Thyroid gland (tissue), 4 donors: ENCODE measurements at regions not wholly inside any gene's neighbourhood (a gene's known extent, or its start where the extent isn't known, plus 50 kb on each side); places are given as distances from the start of the nearest gene placed in this dataset.

Experiments
- CTCF ChIP-seq, 6 experiments: fragments of 200-600 bp in 3 of 6; fragments of 450-650 bp in 3 of 6; sonication (generic) in 3 of 6; IDR thresholded peaks; one replicate each; pipeline ENCODE4 v1.5.1; 2016 to 2019; ENCODE audit warnings: antibody characterized with exemption in 6 of 6, mild to moderate bottlenecking in 2 of 6, inconsistent platforms in 1 of 6, moderate library complexity in 1 of 6
- POLR2A ChIP-seq, 2 donors: fragments of 450-650 bp; IDR thresholded peaks; one replicate each; pipeline ENCODE4 v1.6.1; 2017; ENCODE audit warnings: antibody characterized with exemption in 2 of 2, mild to moderate bottlenecking in 2 of 2, moderate library complexity in 1 of 2

GRCh38 chr1:38128511-38128910, 81.9 kb upstream of the POU3F1 start:
- no peak for TF ChIP-seq CTCF (IDR thresholded peaks at IDR 0.05)
- TF ChIP-seq POLR2A (IDR thresholded peaks at IDR 0.05): no peak
